Esophagus mucosa (tissue), 1 donor: ENCODE measurements at regions not wholly inside any gene's neighbourhood (a gene's known extent, or its start where the extent isn't known, plus 50 kb on each side); places are given as distances from the start of the nearest gene placed in this dataset.
"Not testable (repeated sequence)": the region's sequence is repeated elsewhere in the genome, so short reads cannot be mapped to it uniquely, and the experiment has no call there.

Experiments
- ATAC-seq: fragments of 200-7000 bp; cut with Tn5 transposase; one replicate; pipeline ENCODE4 v1.9.1; 2020
- donor health status: DM: yes; HTN: yes; CAD: no.

DNA sequence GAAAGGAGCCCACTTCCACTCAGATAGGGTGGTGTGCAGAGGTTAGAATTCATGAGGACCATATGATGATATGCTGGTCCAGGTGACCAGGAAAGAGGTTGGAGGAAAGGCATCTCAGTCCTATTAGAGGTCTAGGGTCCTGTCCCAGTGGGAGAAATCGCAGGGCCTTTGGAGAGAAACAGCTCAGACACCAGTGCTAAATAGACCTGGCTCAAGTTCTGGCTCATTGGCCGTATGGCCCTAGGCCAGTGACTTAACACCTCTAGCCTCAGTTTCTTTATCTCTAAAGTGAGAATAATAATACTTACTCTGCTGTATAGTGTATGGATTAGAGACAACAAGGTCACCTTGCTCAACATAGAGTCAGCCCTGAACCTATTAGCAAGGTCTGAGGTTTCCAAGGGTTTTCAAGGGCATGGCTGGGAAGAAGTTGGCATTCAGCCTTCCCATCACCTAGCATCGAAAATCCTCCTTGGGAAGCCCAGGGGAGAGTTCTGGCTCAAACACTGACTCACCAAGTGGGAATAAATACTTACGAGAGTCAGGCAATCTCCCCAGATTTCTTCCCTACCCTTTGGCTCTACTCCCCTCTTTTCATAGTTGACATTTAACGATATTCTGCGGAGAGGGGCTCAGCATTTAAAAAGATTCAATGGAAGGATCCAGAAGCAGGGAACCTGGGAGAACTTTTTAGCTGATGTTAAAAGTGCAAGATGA, 473.1 kb upstream of the PODXL start:
- ATAC-seq: no peak

DNA sequence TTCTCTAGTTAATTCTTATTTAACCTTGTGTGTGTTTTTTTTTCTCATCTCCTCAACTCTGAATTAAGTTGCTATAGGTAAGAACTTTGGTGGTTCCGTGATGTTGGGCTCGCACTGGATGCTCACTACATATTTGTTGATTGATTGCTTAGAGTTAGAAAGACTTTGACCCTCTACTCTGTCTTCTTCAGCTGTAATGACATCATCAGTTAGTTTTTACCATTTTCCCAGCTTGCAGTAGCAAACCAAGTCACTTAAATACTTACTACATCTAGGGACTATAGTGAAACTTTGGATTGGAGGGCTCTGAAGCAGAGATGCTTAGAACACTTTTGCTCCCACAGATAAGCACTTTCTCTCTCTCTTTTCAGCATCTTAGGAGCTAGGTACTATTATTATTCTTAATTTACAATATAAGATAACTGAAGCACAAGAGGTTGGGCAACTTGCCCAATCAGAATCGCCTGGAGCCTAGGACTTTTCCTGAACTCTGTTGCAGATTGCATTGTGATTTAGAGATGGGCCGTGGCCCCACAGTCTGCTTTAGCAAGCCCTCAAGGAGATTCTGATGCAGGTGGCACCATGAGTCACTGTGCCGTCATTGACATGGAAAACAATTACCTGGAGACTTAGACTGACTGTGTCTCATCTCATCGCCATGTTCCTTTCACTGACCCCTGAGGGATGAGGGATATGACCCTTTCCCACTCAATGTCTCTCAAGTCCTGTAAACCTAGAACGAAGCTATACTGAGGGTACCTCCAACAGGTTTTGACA, 471.9 kb upstream of the PODXL start:
- ATAC-seq: no peak

DNA sequence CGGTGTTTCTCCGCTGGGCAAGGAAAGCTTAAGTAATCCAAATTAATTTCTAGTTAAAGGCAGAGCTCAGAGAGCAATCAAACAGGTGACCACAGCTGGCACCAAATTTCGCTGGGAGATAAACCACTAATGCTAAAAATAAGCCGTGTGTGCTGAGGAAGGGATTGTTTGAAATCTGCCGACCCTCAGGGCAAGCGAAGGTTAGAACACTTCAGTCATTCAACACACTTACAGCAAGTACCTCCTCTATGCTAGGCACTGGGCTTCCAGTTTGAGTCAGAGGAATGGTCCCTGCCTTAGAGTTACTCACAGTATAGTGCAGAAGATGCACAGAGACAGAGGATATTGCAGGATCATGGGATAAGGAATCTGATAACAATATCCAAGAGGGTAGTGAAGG, 467.9 kb upstream of the PODXL start:
- ATAC-seq: no peak

DNA sequence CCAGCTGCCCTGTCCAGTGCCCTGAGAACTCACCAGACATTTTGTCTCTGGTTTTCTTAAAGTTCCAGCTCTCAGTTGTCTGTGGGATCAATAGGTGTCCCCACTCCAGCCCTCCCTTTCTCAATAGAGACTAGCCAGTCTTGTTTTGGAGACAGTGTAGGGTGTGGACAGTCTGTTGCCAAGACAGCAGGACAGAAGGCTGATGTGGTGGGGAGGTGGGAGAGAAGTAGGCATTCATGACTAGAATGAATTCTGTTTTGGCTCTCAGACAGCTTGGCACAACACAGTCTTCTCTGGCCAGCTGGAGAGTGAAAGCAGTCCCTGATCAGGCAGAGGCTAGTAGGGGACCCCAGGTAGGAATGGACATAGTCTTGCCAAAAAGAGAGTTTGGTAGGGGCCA, 467.0 kb upstream of the PODXL start:
- ATAC-seq: no peak

DNA sequence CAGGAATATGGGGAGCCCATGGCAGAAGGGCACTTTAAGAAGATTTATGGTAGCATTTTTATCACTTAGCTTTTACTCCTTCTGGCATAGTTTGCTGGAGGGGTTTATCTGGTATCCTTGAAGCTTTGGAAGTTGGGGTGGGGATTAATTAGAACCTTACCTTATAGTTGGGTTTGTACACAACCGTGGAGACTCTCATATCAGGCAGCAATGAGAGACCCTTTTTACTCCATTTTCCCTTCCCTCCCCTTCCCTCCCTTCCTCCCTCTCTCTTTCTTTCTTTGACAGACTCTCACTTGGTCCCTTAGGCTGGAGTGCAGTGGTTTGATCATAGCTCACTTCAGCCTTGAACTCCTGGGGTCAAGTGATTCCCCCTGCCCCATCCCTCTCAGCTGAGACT, 465.8 kb upstream of the PODXL start:
- ATAC-seq: no peak

DNA sequence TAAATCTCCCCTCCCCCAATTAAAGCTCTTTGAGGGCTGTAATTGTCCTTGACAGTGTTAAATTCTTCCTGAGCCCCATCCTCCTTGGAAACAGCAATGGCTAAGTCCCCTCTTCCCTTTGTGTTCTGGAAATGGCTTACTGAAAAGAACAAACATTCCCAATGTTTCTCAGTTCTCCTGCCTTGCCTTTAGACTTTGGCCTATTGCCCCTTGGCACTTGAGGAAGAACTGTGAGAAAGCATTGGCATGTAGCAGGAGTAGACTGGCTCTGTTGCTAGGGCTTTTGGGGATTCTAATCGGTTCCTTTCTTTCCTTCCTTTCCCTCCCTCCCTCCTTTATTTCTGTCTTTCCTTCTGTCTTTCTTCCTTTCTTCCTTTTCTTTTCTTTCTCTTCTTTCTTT, 463.3 kb upstream of the PODXL start:
- ATAC-seq: no peak

DNA sequence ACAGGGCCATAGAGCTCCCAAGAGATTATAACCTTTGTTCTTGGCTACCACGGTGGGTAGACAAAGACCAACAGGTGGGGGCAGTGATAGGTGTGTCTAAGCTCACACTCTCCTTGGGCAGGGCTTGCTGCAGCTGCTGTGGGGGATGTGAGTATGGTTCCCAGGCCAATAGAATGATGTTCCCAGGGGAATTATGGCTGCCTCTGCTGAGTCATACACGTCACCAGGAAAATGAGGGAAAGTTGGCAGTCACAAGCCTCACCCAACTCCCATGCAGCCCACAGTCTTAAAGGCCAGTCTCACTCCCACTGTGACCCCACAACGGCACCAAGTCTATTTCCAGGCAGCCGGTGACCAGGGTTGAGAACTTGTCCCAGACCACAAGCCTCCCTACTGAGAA, 453.4 kb upstream of the PODXL start:
- no peak for ATAC-seq

DNA sequence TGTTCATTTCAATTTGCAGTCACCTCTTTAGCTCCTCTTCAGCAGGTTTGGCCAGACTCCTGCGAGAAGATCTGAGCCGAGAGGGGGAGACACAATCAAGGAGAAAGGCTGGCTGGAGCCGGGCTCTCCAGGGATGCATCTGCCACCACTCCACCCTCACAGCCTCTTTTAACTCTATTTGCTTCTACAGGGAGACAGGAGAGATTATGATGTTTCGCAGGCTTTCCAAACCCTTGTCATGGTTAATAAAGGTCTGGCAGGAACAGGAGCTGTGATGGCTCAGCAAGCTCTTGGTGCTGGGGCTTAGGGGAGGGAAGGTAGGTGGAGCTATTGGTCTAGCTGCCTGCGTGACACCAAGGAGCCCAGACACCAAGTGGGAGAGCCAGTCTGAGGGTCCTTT, 448.1 kb upstream of the PODXL start:
- ATAC-seq: no peak

DNA sequence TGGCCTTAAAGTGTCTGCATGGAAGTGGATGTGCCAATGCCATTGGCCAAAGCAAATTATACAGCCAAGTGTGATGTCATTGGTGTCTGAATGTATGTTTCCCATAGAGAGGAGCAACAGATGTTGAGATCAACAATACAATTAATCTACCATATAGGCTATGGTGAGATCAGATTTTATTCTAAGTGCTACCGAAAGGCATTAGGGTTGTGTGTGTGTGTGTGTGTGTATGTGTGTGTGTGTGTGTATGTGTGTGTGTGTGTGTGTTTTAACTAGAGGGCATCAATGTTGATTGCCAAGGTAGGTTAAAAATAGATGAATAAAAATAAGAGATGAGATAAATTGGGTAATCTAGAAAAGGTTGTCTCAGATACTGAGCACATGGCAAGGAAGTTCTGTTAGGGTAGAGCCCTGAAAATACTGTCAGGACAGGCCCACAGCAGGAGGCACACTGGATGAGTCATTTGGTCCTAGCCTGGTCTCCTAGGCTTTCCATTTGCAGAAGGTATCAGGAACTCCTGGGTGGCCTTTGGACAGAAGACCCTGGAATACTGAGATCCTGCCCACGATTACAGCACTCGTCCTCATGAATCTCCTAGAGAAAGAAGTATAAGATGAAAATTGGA, 446.0 kb upstream of the PODXL start:
- no peak for ATAC-seq

DNA sequence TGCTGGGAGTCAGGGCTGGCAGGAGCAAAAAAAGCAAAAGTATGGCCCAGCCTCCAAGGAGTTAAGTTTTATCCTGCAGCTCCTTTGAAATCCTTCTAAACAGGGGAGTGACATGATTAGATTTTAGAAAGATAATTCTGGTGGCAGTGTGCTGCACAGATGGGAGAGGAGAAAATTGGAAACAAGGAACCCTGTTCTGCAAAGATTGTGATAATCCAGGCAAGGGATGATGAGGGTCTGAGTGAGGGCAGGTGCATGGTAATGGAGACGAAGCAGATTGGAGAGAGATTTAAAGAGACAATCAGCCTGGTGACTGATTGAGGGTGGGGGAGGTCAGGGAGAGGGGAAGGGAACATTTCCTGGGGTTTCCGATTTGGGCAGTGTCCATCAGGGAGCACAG, 444.7 kb upstream of the PODXL start:
- ATAC-seq: no peak

DNA sequence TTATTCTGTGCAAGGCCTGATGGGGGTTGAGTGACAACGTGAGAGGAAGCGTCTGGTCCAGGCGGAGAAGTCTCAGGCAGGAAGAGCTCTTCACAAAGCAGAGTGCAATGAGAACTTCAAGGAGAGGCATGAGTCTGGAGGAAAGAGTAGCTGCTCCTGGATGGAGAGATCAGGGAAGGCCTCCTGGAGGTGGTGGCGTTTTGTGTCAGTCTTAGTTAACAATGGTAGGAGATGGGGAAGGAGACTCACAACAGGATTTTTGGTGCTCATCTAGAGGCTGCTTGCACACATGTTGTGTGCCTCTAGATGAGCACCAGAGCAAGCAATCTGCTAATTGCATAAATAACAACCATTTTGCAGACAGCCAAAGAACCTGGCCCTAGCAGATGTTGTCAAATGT, 442.8 kb upstream of the PODXL start:
- no peak for ATAC-seq

DNA sequence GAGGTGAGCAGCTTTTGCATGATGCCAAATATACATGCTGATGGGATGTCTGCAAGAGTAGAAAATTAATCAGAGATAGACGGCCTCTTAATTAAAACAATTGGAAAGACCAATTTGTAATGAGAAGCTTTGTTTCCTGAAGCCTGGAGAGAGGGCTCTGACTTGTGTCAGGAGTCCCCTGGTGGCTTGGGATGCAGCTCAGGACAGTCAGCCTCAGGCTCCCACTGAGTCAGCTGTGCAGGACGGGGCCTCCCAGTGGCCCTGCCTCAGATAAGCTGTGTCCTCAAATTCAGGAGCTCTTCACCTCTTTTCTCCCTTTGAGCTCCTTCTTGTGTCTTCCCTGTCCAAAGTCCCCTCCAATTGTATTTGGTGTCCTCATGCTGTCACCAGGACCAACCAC, 438.9 kb upstream of the PODXL start:
- ATAC-seq: no peak

DNA sequence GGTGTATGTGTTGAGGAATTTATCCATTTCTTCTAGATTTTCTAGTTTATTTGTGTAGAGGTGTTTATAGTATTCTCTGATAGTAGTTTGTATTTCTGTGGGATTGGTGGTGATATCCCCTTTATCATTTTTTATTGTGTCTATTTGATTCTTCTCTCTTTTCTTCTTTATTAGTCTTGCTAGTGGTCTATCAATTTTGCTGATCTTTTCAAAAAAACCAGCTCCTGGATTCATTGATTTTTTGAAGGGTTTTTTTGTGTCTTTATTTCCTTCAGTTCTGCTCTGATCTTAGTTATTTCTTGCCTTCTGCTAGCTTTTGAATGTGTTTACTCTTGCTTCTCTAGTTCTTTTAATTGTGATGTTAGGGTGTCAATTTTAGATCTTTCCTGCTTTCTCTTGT, 424.6 kb upstream of the PODXL start:
- not testable (repeated sequence) for ATAC-seq

DNA sequence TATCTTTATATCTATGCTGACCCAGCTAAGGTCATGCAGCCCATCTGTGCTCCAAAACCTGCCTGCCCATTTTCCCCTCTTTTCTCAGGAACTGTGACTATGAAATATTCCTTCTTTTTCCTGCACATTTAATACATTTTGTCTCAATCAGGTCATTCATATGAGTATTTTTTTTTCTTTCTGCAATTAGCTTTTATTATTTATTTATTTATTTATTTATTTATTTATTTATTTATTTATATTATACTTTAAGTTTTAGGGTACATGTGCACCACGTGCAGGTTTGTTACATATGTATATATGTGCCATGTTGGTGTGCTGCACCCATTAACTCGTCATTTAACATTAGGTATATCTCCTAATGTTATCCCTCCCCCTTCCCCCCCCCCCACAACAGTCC, 421.7 kb upstream of the PODXL start:
- ATAC-seq: not testable (repeated sequence)

DNA sequence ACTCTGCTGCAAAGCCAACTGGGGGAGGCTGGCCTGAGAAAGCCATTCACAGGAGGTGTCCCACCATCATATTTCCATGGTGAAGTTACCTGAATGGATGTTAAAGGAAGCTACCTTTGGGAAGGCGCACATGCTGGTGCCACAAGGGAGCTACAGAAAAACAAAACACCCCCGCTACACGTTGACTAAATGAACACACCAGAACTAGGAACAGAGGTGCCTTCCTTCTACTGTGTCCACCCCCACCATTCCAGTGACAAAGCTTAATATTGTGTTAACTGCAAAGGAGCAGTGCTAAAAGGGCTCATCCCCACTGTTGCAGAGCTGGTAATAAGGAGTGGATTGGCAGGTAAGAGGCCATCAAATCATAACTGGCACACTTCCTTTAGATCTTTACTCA, 420.0 kb upstream of the PODXL start:
- ATAC-seq: no peak

DNA sequence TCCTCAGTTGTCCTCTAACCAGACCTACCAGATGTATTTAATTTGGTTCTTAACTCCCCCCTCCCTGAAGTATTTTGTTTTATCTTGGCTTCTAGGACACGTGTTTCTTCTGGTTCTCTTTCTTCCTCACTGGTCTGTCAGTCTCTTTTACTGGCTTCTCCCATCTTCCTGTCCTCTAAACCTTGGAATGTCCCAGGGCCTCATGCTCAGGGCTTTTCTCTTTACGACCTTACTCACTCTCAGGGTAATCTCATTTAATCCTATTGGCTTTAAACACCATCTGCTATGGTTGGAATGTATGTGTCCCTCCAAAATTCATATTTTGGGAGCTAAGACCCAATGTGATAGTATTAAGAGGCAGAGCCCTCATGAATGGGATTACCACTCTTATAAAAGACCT, 418.2 kb upstream of the PODXL start:
- ATAC-seq: no peak

DNA sequence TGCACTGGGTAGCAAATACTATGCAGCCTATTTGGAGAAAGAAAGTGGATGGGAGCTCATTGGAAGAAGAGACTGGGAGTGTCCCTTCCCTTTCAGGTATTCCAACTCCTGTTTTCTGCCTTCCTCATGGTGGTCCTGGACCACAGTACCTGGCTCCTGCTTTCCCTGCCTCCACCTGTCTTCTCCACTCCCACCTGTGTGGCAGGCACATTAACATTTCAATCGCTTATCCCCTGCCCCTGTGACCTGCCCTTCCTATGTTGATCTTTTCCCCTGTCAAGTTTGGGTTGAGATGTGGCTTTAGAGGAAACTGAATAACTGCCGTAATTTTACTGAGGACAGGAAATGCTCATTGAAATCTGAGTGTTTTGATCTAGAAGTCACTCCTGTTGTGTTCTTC, 415.8 kb upstream of the PODXL start:
- ATAC-seq: no peak

DNA sequence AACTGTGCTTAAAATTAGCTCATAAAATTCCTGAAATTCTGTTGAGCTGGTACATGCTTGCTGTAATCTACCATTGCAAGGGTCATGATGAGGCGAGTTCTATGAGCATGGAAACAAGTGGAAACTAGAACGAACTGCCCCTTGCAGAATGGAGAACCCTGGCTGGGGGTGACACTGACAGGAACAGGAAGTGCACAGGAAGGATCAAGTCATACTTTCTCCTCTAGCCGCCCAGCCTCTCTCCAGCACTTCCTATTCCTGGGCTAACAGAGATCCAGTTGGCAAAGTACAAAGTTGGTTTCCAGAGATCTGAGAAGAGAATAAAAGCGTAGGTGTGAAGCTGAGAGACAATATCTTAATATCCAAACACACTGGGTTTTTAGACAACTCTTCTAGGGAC, 414.2 kb upstream of the PODXL start:
- ATAC-seq: no peak

DNA sequence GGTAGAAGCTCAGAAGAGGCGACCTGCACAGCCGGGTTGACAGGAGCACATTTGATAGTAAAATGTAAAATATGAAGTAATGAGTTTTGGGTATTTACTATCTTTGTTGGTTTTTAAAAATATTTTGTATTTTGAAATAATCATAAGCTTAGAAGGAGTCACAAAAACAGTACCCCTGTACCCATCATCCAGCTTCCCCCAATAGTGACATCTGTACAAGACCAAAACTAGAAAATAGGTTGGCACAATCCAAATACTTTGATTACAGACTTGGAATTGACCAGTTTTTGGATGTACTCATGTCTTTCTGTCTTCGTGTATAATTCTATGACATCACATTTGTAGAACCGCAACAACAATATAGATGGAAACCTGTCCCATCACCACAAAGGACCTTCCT, 413.1 kb upstream of the PODXL start:
- ATAC-seq: no peak

DNA sequence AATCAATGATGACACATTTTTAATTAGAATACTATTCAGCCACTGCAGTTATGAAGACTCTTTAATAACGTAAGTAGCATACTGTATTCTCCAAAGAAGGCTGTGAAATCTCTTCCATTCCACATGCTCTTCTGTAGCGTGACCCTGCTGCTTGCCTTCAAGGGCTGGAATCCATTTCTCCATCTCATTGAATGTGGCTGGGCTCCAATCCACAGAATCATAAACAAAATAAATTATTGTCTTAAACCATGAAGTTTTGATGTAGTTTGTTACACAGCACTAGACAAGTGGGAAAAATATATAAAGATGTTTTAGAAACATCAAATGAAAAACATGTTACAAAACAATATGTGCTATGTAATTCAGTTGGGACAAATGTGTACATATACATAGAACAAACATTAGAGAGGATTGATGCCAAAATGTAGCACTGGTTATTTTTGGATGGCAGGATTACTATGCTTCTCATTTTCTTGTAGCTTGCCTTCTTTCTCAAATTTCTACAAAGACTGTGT, 410.8 kb upstream of the PODXL start:
- ATAC-seq: no peak

DNA sequence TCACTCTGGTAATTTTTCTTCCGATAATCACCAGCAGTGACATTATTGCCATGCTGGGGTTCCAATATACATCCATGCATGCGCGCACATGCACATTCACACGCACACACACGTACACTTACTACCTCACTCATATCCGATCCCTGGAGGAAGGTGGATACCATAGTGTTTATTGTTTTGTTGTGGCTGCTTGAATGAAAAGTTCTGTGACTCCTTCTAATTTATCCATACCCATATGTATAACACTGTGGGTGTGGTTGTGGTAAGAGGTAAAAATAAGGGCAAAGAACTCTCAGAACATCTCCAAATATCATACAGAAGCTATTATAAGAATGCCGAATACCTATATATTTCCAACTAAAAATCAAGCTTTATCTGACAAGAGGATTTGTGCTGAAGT, 407.8 kb upstream of the PODXL start:
- no peak for ATAC-seq

DNA sequence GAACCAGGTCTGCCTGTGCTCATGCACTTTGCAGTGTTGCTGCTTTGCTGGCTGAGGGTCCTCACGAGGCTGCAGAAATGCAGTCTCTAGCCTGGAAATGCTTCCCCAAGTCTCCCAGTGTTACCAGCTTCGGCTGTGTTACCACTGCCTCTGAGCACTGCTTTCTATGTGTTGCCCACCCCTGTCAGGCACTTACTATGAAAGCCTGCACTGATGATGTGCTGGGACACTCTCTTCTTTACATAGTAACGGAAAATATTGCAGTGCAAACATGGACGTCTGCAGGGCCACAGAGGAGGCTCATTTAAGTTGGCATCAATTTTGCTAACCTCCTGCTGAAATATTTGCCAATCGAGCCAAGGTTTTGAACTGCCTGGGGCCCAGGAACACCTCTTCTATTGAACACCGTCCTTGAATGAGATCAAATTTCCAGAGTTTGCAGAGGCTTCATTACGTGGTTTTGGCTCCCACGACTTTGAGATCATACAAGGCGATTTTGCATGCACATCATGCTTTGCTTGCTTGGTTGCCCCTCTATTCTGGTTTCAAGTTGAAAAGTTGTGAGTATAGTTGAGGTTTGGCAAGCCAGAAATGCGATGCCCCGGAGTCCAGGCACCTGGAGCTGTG, 404.7 kb upstream of the PODXL start:
- no peak for ATAC-seq

DNA sequence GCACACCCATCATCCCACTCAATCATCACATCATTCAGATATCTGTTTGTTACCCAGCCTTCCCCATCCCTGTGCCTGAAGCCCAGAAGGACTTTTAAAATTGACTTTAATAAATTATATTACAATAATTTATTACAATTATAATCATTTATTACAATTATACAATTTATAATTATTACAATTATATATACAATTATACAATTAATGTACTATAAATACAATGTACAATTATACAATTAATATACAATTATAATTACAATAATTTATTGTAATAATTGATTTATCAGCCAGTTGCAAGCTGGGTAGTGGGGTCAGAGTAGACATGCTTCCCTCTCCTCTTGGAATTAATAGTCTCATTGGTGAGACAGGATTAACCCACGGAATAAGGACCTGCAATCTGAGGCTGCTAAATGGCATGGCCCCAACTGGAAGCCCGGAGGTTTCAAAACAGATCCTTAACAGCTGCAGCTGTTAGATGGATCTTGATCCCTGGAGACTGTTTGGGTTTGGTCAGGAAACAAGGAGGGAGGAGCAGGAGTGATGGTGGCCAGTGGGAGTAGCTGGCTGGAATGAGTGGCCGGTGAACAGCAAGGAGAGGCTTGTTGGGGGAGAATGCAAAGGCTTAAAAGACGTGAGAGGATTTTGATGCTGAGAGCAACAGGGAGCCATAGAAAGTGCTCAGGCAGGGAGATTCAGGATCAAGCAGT, 402.8 kb upstream of the PODXL start:
- ATAC-seq: no peak
